GM13977 (cell line): ENCODE measurements at regions not wholly inside any gene's neighbourhood (a gene's known extent, or its start where the extent isn't known, plus 50 kb on each side); places are given as distances from the start of the nearest gene placed in this dataset.
"Not testable (repeated sequence)": the region's sequence is repeated elsewhere in the genome, so short reads cannot be mapped to it uniquely, and the experiment has no call there.

Experiments
- DNase-seq: peaks from one replicate; pipeline ENCODE4 v3.0.0; 2012; ENCODE audit warnings: low spot score
- CTCF ChIP-seq: IDR thresholded peaks from 2 replicates; pipeline ENCODE4 v1.5.1; 2012; ENCODE audit warnings: mild to moderate bottlenecking, control low read depth; ENCODE audit not compliant: insufficient read depth; ENCODE audit errors: extremely low read depth, missing control alignments
- in situ Hi-C: fragments of 300-500 bp; cut with MboI; formaldehyde crosslinking; loops from one replicate; pipeline ENCODE4 v1.12.0; 2022; ENCODE audit warnings: low sequenced_read_pairs, low pct_unique_long_range_greater_than_20kb, mixed read lengths, inconsistent platforms; ENCODE audit not compliant: unreplicated experiment

- TF ChIP-seq CTCF = no peak
- DNase-seq = no peak
- in situ Hi-C loops = no loop called here
Measured at GRCh38 chr18:51260118-51260517, 62.6 kb upstream of the MEX3C start.

- in situ Hi-C loops, DNase-seq: not testable (repeated sequence)
Measured at GRCh38 chr18:51266077-51266476, 68.6 kb upstream of the MEX3C start.

- in situ Hi-C loops = no loop called here
- peak; percentile 38 for DNase-seq
- TF ChIP-seq CTCF = no peak
Measured at GRCh38 chr18:51266773-51267172, 69.3 kb upstream of the MEX3C start.

GRCh38 chr18:51273437-51273836 is 76.0 kb upstream of the MEX3C start:
- TF ChIP-seq CTCF = no peak
- DNase-seq = no peak
- in situ Hi-C loops = no loop called here

- DNase-seq = no peak
- in situ Hi-C loops = no loop called here
- no peak for TF ChIP-seq CTCF
Measured at GRCh38 chr18:51275712-51276476, 78.4 kb upstream of the MEX3C start.

- in situ Hi-C loops = no loop called here
Measured at GRCh38 chr18:51278045-51278649, 80.7 kb upstream of the MEX3C start.

More at GRCh38 chr18:51278045-51278649, 80.7 kb upstream of the MEX3C start:
- TF ChIP-seq CTCF = peak; percentile 49
- DNase-seq = peak; percentile 17
